K562 (cell line): ENCODE measurements at regions not wholly inside any gene's neighbourhood (a gene's known extent, or its start where the extent isn't known, plus 50 kb on each side); places are given as distances from the start of the nearest gene placed in this dataset.
A peak's percentile ranks its signal among the peaks of the same experiment; 100 is the strongest.

Source experiments
- ATAC-seq: fragments of 200-7000 bp; cut with Tn5 transposase; 3 replicates; pipeline ENCODE4 v1.9.1; 2020; ENCODE audit warnings: moderate library complexity
- BruUV-seq: library from RNA; stranded (reverse); fragments of 400-500 nt; replicated peaks from 2 replicates; lab custom pipeline; 2021; lab: Mats Ljungman, UMichigan
- CTCF ChIA-PET: fragments of 300-600 bp; formaldehyde crosslinking; extraction: SDS; loops from one replicate; lab custom pipeline; 2021; ENCODE audit warnings: low intra/inter-chr PET ratio; lab: Yijun Ruan, JAX
- POLR2A ChIA-PET: fragments of 300-600, 350-650 bp; sonication (Branson Sonifier 250); formaldehyde crosslinking; extraction: SDS; loops from one replicate; lab custom pipeline; 2021; ENCODE audit warnings: antibody characterized with exemption, inconsistent platforms; lab: Yijun Ruan, JAX
- DNase-seq, 4 experiments: peaks; one replicate each; pipeline versions ENCODE4 v3.0.0 to v3.0.0-alpha.2; 2011 to 2018; ENCODE audit warnings: low spot score in 3 of 4, mixed read lengths in 3 of 4; ENCODE audit errors: extremely low read depth in 1 of 4
- FAIRE-seq: peaks from 2 replicates; lab custom pipeline; 2011; peaks lifted over from hg19 to GRCh38; lab: Jason Lieb, UNC
- H2AFZ ChIP-seq: 2 replicates; pipeline ENCODE4 v1.6.0; 2011; ENCODE audit warnings: low read depth, low read length, control low read depth, inconsistent platforms
- H3K27ac ChIP-seq: fragments of 200-600 bp; 3 replicates; pipeline ENCODE4 v1.8.0; 2011; ENCODE audit warnings: low read depth, mild to moderate bottlenecking, control low read depth, inconsistent platforms, low read length, moderate library complexity, mixed read lengths; ENCODE audit errors: extremely low read depth
- H3K27me3 ChIP-seq, 2 experiments: fragments of 300-600 bp in 1 of 2; 2 replicates in 1 of 2; 3 replicates in 1 of 2; pipeline versions ENCODE4 v1.6.0 to v1.8.0; 2011; ENCODE audit warnings: inconsistent platforms in 2 of 2, low read length in 2 of 2, mild to moderate bottlenecking in 1 of 2, mixed read lengths in 1 of 2, moderate library complexity in 1 of 2; ENCODE audit not compliant: control insufficient read depth in 2 of 2, insufficient read depth in 2 of 2
- H3K36me3 ChIP-seq: fragments of 300-600 bp; 3 replicates; pipeline ENCODE4 v1.8.0; 2011; ENCODE audit warnings: mild to moderate bottlenecking, low read length, inconsistent platforms; ENCODE audit not compliant: control insufficient read depth, insufficient read depth
- H3K4me1 ChIP-seq, 2 experiments: fragments of 200-600 bp in 1 of 2; replicated peaks in 1 of 2; 2 replicates in 1 of 2; 3 replicates in 1 of 2; pipeline versions ENCODE4 v1.5.1 to v1.8.0; 2011; ENCODE audit warnings: inconsistent platforms in 2 of 2, low read length in 2 of 2, mild to moderate bottlenecking in 1 of 2, mixed read lengths in 1 of 2, moderate library complexity in 1 of 2; ENCODE audit not compliant: control insufficient read depth in 2 of 2, insufficient read depth in 2 of 2
- H3K4me2 ChIP-seq: 2 replicates; pipeline ENCODE4 v1.6.1; 2011; ENCODE audit warnings: low read length, control low read depth, inconsistent platforms, mixed read lengths; ENCODE audit not compliant: insufficient read depth
- H3K4me3 ChIP-seq: fragments of 200-600 bp; sonication (generic), shearing (Covaris generic); 2 replicates; pipeline ENCODE4 v1.5.1; 2016; ENCODE audit warnings: control low read depth, inconsistent platforms
- H3K79me2 ChIP-seq: fragments of 200-600 bp; 3 replicates; pipeline ENCODE4 v1.8.0; 2011; ENCODE audit warnings: low read length, inconsistent platforms; ENCODE audit not compliant: control insufficient read depth, insufficient read depth
- H3K9ac ChIP-seq, 2 experiments: 2 replicates each; pipeline versions ENCODE4 v1.6.0 to v1.6.1; 2011; ENCODE audit warnings: low read depth in 2 of 2, low read length in 2 of 2, control low read depth in 1 of 2, inconsistent platforms in 1 of 2, mild to moderate bottlenecking in 1 of 2, mixed read lengths in 1 of 2; ENCODE audit not compliant: insufficient read depth in 1 of 2
- H3K9me1 ChIP-seq: one replicate; pipeline ENCODE4 v1.6.0; 2011; ENCODE audit warnings: inconsistent platforms, mild to moderate bottlenecking, low read length, moderate library complexity; ENCODE audit not compliant: control insufficient read depth, insufficient read depth
- H3K9me3 ChIP-seq: replicated peaks from 2 replicates; pipeline ENCODE4 v1.5.1; 2011; ENCODE audit warnings: low read depth, low read length, inconsistent platforms; ENCODE audit not compliant: control insufficient read depth, insufficient read depth
- H4K20me1 ChIP-seq: replicated peaks from 2 replicates; pipeline ENCODE4 v1.6.1; 2011; ENCODE audit warnings: low read length, inconsistent platforms, mixed read lengths; ENCODE audit not compliant: control insufficient read depth, insufficient read depth
- ATF2 ChIP-seq: sonication (generic); formaldehyde crosslinking; IDR thresholded peaks from 2 replicates; pipeline ENCODE4 v1.8.1; 2022; ENCODE audit warnings: missing genetic modification reagents
- FUS ChIP-seq: fragments of 200-400 bp; formaldehyde crosslinking; optimal IDR thresholded peaks from 2 replicates; pipeline ENCODE3; 2017; ENCODE audit warnings: low read depth, low read length
- MTA3 ChIP-seq: fragments of 450-650 bp; formaldehyde crosslinking; IDR thresholded peaks from 2 replicates; pipeline ENCODE4 v1.6.1; 2017; ENCODE audit warnings: mild to moderate bottlenecking, borderline replicate concordance
- POLR2AphosphoS2 ChIP-seq: IDR thresholded peaks from 2 replicates; pipeline ENCODE4 v1.6.1; 2012; ENCODE audit warnings: low read length, improper control_type of control experiment
- PPARD ChIP-seq: fragments of 250-450 bp; sonication (Bioruptor Pico); IDR thresholded peaks from 2 replicates; pipeline ENCODE4 v1.8.0; 2022; ENCODE audit warnings: inconsistent platforms, mild to moderate bottlenecking, moderate library complexity
- PRPF4 ChIP-seq: fragments of 200-400 bp; formaldehyde crosslinking; IDR thresholded peaks from one replicate; pipeline ENCODE4 v1.6.1; 2017; ENCODE audit warnings: low read length, low read depth, mild to moderate bottlenecking; ENCODE audit not compliant: insufficient read depth, poor library complexity, severe bottlenecking
- PURB ChIP-seq: sonication (generic); formaldehyde crosslinking; IDR thresholded peaks from 2 replicates; pipeline ENCODE4 v1.9.0; 2021; ENCODE audit warnings: low read depth, mild to moderate bottlenecking, missing genetic modification reagents
- RBM22 ChIP-seq: fragments of 200-400 bp; formaldehyde crosslinking; IDR thresholded peaks from 2 replicates; pipeline ENCODE4 v1.6.1; 2018; ENCODE audit warnings: low read length, low read depth; ENCODE audit not compliant: poor library complexity, severe bottlenecking
- RBM25 ChIP-seq: fragments of 200-400 bp; formaldehyde crosslinking; IDR thresholded peaks from 2 replicates; pipeline ENCODE4 v1.6.1; 2018; ENCODE audit warnings: low read length, low read depth, moderate library complexity; ENCODE audit not compliant: severe bottlenecking
- RHOXF2B ChIP-seq: fragments of 250-450 bp; sonication (Bioruptor Pico); conservative IDR thresholded peaks from 2 replicates; pipeline ENCODE4 v1.5.1; 2021
- SP2 ChIP-seq: IDR thresholded peaks from 2 replicates; pipeline ENCODE4 v1.6.1; 2011; ENCODE audit warnings: mild to moderate bottlenecking, low read depth, low read length, moderate library complexity; ENCODE audit not compliant: poor library complexity, severe bottlenecking; ENCODE audit errors: extremely low read depth
- ZFP1 ChIP-seq: fragments of 450-650 bp; formaldehyde crosslinking; IDR thresholded peaks from 2 replicates; pipeline ENCODE4 v1.4.0; 2020; ENCODE audit warnings: mild to moderate bottlenecking, mixed read lengths
- ZFP36 ChIP-seq: fragments of 150-350 bp; IDR thresholded peaks from 2 replicates; pipeline ENCODE4 v1.6.1; 2018; ENCODE audit warnings: low read length, low read depth; ENCODE audit not compliant: partially characterized antibody
- ZNF12 ChIP-seq: sonication (generic); formaldehyde crosslinking; IDR thresholded peaks from 2 replicates; pipeline ENCODE4 v1.4.0; 2020; ENCODE audit warnings: mild to moderate bottlenecking, missing genetic modification reagents
- ZNF24 ChIP-seq: fragments of 450-650 bp; IDR thresholded peaks from 2 replicates; pipeline ENCODE4 v1.6.1; 2016
- ZNF3 ChIP-seq: fragments of 250-450 bp; sonication (Bioruptor Pico); IDR thresholded peaks from 2 replicates; pipeline ENCODE4 v1.5.0; 2021; ENCODE audit warnings: mild to moderate bottlenecking, moderate library complexity
- WGBS: fragments of 100-300 bp; shearing (Covaris generic); methylation state at CpG from one replicate; pipeline ENCODE4 v1.1.6; 2016; ENCODE audit warnings: low coverage, mixed read lengths; ENCODE audit not compliant: insufficient coverage; ENCODE audit errors: missing lambda C conversion rate; 5-methylcytosine and 5-hydroxymethylcytosine counted together
- in situ Hi-C: fragments of 300-500 bp; cut with MboI; formaldehyde crosslinking; loops from 4 replicates; pipeline ENCODE4 v1.15.0; 2018; ENCODE audit warnings: inconsistent platforms, mixed read lengths
- intact Hi-C: fragments of 100-400 bp; cut with micrococcal nuclease; formaldehyde crosslinking; loops from 2 replicates; pipeline ENCODE4 v1.14.2; 2022
- TF ChIP-seq, protein P1 (sequence below): fragments of 250-450 bp; sonication (Bioruptor Pico); IDR thresholded peaks from 2 replicates; pipeline ENCODE4 v1.5.0; 2021
- TF ChIP-seq, protein P2 (sequence below): fragments of 250-450 bp; sonication (Bioruptor Pico); IDR thresholded peaks from 2 replicates; pipeline ENCODE4 v1.5.0; 2021; ENCODE audit warnings: mild to moderate bottlenecking, moderate library complexity

- Histone ChIP-seq H3K9me3 (no peaks in the 10 kb centered on the region), H2AFZ (no peak overlapping the region), H3K4me2 (no peak overlapping the region), H3K9me1 (peaks cover 3% of the 10 kb centered on the region), H4K20me1 (no peaks in the 10 kb centered on the region), H3K9ac (no peak overlapping the region), H3K27me3 (peaks cover 0 to 20% of the 10 kb centered on the region in 2 experiments; a peak in 2 of 5 replicates), H3K36me3 (no peaks in the 10 kb centered on the region), H3K4me1 (no peaks in the 10 kb centered on the region), H3K4me3 (no peak overlapping the region), H3K27ac (no peak overlapping the region), H3K79me2 (no peaks in the 10 kb centered on the region)
- TF ChIP-seq ZNF12 (CRISPR knock-in tag) = no peak
- TF ChIP-seq PRPF4 = no peak
- TF ChIP-seq ZFP1 = no peak
- no peak for TF ChIP-seq ATF2 (CRISPR knock-in tag)
- TF ChIP-seq PPARD (CRISPR knock-in tag) = no peak
- TF ChIP-seq ZNF24 = no peak
- TF ChIP-seq ZNF3 (CRISPR knock-in tag) = no peak
- no peak for TF ChIP-seq PURB
- TF ChIP-seq RBM25 = peak; percentile 63
- no peak for TF ChIP-seq MTA3
- TF ChIP-seq RBM22 = no peak
- TF ChIP-seq RHOXF2B (CRISPR knock-in tag) = no peak
- no peak for TF ChIP-seq POLR2AphosphoS2
- TF ChIP-seq, protein P1, sequence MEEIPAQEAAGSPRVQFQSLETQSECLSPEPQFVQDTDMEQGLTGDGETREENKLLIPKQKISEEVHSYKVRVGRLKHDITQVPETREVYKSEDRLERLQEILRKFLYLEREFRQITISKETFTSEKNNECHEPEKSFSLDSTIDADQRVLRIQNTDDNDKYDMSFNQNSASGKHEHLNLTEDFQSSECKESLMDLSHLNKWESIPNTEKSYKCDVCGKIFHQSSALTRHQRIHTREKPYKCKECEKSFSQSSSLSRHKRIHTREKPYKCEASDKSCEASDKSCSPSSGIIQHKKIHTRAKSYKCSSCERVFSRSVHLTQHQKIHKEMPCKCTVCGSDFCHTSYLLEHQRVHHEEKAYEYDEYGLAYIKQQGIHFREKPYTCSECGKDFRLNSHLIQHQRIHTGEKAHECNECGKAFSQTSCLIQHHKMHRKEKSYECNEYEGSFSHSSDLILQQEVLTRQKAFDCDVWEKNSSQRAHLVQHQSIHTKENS = no peak
- TF ChIP-seq ZFP36 = peak; percentile 84
- TF ChIP-seq SP2 = no peak
- TF ChIP-seq FUS = no peak
- TF ChIP-seq, protein P2, sequence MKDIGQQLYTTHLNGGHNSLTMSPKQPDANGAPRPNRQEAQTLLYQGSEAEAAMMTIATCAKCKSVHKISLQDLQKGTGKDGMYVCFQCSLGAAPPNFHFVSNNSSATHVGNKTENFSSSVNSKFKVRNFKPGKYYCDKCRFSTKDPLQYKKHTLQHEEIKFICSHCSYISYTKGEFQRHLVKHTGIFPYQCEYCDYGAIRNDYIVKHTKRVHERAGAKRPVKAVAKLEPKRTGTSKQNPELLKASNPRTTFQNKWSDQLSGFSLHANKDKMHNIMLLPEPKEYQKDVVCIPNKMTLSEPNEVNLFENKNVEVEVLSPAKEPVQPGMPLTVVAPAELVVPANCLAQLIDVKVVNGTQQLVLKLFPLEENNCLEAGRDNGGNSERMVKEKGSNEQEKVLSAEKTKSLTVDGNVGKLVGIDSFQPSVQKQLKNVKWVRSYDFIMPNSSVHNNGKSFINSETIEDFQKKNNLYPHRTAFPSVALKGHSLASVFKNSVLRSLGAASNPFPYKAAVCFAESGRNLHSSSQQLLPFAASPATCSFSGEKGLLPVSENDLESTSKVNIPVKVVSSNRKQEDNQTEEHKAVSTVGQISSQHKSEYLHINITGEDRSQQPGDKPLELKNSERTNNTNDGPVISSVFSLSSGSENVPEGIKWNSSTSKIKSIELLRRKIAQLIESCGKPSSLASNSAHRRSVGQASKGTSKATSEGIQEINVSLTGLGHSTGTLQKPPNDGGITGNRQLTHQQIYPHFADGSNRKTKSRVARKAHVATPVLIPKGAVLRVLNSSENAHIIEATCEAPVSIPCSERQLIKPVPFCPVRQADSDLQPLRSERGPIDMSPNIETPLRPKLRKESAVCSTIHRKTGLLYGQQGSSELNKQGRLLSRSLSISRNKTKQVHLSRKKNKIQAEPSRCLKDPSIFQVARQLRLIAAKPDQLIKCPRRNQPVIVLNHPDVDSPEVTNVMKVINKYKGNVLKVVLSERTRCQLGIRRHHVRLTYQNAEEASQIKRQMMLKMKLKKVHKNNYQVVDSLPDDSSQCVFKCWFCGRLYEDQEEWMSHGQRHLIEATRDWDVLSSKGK = no peak
- POLR2A ChIA-PET = no interaction called here
- intact Hi-C loops (no loop called here), in situ Hi-C loops (no loop called here)
- CTCF ChIA-PET = no interaction called here
- ATAC-seq = no peak
- DNase-seq = no peak
- WGBS = 0% methylated on average over 1 of the region's 1 CpG
- FAIRE-seq = no peak
- BruUV-seq = no TSS peak
These were observed 243.5 kb downstream of the TFCP2L1 start for GRCh38 chr2:121041516-121041915.
